ENCODE measurements at regions not wholly inside any gene's neighbourhood (a gene's known extent, or its start where the extent isn't known, plus 50 kb on each side); places are given as distances from the start of the nearest gene placed in this dataset.

DNA sequence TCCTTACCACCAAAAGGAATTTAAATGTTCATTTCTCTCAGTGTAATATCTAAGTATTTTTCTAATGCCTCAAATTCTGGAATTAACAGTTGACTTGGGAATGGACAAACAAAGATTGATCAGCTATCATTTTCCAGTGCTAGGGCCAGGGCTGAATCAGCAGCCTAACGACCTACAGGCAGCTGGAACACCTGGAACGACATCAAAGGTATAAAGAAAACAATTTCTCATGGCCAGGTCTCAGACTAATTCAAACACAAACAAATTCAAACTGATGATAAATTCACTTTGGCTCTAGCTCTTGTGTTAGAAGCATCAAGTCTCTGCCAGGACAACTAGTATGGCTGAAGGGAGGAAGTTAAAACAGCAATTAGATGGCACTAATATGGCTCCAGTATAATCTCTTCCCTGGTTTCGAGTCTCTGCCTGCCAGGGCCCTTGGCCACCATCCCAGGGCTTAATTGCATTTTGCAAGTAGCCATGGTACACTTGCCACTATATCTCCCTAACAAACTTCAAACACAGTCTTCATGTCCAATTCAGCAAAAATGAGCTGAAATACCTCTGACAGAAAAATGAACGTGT, 70.2 kb upstream of the FSHR start:
- TF ChIP-seq GABPA (IDR thresholded peaks at IDR 0.05; ENCODE audit: low read depth) (no peak), CTCF (IDR thresholded peaks at IDR 0.05; ENCODE audit: insufficient read depth, low read length) (no peak), POLR2AphosphoS5 (IDR thresholded peaks at IDR 0.05; ENCODE audit: low read depth) (no peak), REST (IDR thresholded peaks at IDR 0.05; ENCODE audit: insufficient replicate concordance, low read depth) (no peak), SPI1 (IDR thresholded peaks at IDR 0.05; ENCODE audit: borderline replicate concordance, low read depth) (no peak)
